Right renal cortex interstitium (tissue), 3 donors: ENCODE measurements at regions not wholly inside any gene's neighbourhood (a gene's known extent, or its start where the extent isn't known, plus 50 kb on each side); places are given as distances from the start of the nearest gene placed in this dataset.
"Not testable (repeated sequence)": the region's sequence is repeated elsewhere in the genome, so short reads cannot be mapped to it uniquely, and the experiment has no call there.

Source experiments
- DNase-seq, 3 donors: peaks; one replicate each; pipeline ENCODE4 v3.0.0-alpha.2; 2013; ENCODE audit warnings: low read depth in 3 of 3, low spot score in 2 of 3

- no peak for DNase-seq
Observed at GRCh38 chr1:34366875-34367624, 190.3 kb downstream of the C1orf94 start.

- no peak for DNase-seq
Observed at GRCh38 chr1:34367954-34368353, 191.2 kb downstream of the C1orf94 start.

GRCh38 chr1:34369701-34370455 lies 193.2 kb downstream of the C1orf94 start:
- DNase-seq: no peak

DNA sequence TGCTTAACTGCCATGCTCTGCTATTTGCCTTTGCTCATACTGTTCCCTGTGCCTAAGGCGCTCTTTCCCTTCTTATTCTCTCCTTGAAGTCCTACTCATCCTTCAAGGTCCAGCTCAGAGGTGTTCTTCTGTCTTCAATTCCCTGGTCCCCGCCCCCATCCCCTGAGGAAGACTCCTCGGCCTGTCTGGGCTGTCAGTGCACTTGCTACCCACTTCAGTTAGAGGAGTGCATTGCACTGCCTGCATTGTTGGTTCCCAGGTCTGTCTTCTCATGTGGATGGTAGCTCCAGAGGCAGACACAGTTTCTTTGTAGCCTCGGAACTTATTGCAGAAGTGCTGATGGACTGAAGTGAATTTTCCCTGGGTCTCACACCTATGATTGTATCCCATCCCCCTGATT lies 194.0 kb downstream of the C1orf94 start:
- no peak for DNase-seq

- not testable (repeated sequence) for DNase-seq
Observed at GRCh38 chr1:34371179-34371578, 194.5 kb downstream of the C1orf94 start.

- DNase-seq: no peak
Observed at GRCh38 chr1:34371829-34372532, 195.3 kb downstream of the C1orf94 start.

DNA sequence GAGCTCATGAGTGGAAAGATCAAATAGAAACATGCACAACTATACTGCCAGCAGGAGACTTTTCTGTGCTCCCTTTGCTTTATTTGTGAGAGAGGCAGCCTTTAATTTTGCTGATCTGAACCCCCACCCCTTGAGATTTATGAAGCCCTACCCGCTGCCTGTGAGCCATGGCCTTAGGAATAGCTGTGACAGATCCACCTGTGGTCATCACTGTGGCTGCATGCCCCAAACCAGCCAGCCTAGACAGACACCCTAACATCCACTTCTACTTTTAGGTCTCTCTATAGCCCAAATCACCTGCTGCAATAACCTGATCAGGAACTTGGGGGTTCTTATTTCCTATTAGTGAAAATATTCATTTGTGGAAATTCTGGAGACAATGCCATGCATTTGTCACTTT lies 196.2 kb downstream of the C1orf94 start:
- no peak for DNase-seq

GRCh38 chr1:34373912-34374311 lies 197.2 kb downstream of the C1orf94 start:
- DNase-seq: no peak

DNA sequence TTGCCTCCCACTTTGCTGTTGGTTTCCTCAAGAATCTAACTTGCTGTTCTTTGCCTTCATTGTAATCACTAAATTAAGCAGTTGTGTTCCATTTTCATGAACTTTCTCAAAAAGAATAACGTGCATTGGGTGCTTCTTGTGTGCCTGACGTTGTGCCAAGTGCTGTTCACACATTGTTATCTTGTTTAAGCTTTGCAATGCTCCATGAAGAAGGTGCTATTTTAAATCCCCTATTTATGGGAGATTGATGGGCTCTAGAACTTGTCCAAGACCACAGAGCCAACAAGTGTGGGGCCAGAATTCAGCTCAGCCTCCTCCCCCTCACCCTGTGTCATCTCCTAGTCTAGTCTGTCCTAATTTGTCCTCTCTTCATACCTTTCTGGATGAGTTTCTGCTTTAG lies 199.8 kb downstream of the C1orf94 start:
- DNase-seq: no peak

DNA sequence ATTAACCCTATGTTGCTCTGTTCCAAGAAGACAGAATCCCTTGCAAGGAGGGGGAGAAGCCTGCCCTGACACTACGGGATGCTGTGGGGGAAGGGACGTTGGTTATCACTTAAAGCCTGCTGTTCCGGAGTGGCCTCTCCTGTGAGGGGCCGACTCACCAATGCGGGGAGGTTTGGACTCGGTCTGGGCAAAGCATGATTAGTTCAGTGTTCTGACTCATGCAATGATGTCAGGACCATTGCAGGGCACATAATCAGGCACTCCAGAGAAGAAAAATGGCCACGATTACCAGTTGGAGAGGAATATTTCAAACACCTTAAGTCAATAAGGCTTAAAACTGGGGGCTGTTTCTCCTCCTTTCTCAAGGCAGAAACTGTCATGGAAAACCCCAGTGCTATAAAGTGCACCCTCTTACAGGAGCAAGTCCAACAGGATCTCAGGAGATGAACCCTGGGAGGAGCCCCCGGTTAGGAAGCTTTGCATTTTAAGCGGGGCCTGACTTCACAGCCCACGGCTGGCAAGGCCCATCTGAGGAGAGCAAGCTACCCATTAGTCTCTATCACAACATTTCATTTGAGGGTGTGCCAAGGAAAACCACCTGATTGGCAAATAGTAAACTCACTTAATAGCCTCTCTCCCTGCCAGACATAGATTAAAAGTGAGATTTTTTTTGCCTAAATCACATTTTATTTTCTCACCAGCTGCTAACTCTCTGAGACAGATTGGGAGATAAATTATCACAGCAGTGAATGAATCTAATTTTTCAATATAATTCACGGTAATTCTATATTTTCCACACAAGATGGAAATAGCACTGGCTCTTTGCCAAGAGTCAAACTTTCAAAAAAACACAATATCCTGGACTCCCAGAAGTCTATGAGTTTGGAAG lies 202.5 kb downstream of the C1orf94 start:
- DNase-seq: no peak

DNA sequence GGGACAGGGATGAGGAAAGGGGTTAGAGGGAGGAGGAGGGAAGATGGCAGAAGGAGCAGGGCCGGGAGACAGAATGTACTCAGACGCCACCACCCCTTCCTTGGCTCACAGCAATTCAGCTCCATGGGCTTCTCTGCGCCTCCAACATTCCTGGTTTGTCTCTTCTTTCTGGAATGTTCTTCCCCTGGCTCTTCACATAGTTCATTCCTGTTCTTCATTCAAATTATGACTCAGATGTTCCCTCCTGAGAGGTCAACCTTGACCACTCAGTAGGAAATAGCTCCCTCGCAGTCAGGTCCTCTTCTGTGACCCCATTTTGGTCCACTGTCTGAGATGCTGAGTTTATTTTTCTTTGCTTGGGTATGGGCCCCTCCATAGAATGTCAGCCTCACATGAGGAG lies 203.2 kb downstream of the C1orf94 start:
- DNase-seq: no peak

DNA sequence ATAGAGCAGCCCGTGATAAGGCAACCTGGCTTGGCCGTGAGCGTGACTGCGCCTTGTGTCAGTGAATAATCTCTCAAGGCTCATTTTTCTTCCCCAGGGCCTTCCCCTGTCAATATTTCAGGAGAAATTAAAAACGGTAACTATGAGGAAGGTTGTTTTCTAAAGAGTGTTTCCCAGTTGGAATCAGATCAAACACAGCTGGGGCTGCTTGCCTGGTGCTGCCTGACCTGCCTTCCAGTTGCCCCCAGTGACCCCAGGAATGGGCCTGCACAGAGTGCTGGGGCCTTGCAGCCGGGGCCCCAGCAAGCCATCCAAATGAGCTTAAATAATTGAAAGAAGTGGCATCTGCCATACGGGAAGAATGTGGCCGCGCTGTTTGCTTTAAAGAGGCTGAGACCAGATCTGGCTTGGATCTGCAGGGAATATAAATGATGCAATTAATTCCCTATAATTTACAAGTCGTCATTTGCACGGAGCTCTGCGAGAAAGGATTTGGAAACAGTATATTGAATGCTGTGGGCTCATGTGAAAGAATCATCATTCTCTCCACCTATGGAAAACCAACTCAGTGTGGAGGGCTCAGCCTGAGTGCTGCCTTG lies 203.9 kb downstream of the C1orf94 start:
- DNase-seq: no peak

GRCh38 chr1:34389974-34390373 lies 213.3 kb downstream of the C1orf94 start:
- DNase-seq: no peak

GRCh38 chr1:34396042-34396441 lies 219.3 kb downstream of the C1orf94 start:
- DNase-seq: no peak

- no peak for DNase-seq
Observed at GRCh38 chr1:34398241-34398915, 221.7 kb downstream of the C1orf94 start.

DNA sequence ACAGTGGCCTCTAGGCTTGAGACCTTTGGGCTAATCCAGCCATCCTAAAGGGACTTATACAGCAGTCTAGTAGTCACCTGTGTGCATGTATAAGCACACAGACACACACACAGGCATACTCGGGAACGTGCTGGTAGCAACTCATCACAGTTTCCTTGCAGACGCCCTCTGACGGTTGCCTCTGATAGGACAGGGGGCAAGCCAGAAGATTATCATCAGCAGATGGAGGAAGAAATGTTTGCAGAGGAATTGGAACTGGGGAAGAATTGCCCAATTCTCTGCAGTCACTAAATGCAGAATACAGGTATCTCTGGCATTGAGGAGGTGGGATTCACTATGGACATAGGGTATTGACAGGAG lies 222.2 kb downstream of the C1orf94 start:
- no peak for DNase-seq

DNA sequence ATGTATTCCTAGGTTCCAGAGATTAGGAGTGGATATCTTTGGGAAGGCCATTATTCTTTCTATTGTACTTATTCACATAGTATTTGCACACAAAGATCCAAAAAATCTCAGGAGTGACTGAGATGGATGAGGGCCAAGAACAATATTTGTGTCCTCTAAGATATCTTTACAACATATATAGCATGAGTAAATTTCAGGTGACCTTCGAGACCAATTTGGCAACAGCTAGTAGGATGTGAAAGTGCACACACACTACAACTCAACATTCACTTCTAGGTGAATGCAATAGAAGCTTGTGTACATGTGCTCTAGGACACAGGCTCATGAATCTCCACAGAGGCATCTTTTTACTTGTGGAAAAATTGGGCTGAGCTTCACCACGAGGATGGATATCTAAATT lies 224.0 kb downstream of the C1orf94 start:
- no peak for DNase-seq

DNA sequence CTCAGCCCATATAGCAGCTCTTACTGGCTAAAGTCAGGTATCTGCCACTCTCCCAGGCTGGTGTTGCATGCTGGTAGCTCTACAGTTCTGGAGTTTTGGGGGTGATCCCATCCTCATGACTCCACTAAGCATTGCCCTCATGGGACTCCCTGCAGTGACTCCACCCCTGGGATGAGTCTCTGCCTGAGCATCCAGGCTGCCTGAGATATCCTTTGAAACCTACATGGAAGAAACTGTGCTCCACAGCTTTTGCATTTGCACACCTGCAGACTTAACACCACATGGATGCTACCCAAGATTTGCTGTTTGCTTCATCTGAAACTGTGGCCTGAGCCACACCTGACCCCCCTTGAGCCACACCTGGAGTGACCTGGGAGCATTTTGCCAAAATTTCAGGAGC lies 226.4 kb downstream of the C1orf94 start:
- no peak for DNase-seq

DNA sequence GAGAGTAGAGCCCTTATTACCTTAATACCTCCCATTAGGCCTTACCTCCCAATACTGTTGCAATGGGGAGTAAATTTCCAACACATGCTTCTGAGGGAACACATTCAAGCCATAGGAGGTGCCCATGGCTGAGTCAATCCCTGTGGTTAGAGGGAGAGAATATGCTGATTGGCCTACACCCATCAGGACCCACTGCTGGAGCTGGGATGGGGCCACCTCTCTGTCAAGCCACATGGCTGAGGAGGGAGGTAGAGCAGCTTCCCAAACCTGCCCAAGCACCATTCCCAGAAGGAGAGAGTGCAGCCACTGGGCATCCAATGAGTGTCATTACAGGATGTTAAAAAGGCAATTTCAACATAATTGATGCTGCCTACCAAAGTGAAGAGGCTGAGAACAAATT lies 228.1 kb downstream of the C1orf94 start:
- no peak for DNase-seq
